Femur (tissue), 1 donor: ENCODE measurements at regions not wholly inside any gene's neighbourhood (a gene's known extent, or its start where the extent isn't known, plus 50 kb on each side); places are given as distances from the start of the nearest gene placed in this dataset.
A peak's percentile ranks its signal among the peaks of the same experiment; 100 is the strongest.
"Not testable (repeated sequence)": the region's sequence is repeated elsewhere in the genome, so short reads cannot be mapped to it uniquely, and the experiment has no call there.

Experiments
- DNase-seq: peaks from one replicate; pipeline ENCODE4 v3.0.0-alpha.2; 2017

GRCh38 chr5:1748271-1748670 lies 51.4 kb downstream of the MRPL36 start:
- DNase-seq, result peak; percentile 1

- peak; percentile 7 for DNase-seq
Measured at GRCh38 chr5:1747803-1748085, 51.9 kb downstream of the MRPL36 start.

DNA sequence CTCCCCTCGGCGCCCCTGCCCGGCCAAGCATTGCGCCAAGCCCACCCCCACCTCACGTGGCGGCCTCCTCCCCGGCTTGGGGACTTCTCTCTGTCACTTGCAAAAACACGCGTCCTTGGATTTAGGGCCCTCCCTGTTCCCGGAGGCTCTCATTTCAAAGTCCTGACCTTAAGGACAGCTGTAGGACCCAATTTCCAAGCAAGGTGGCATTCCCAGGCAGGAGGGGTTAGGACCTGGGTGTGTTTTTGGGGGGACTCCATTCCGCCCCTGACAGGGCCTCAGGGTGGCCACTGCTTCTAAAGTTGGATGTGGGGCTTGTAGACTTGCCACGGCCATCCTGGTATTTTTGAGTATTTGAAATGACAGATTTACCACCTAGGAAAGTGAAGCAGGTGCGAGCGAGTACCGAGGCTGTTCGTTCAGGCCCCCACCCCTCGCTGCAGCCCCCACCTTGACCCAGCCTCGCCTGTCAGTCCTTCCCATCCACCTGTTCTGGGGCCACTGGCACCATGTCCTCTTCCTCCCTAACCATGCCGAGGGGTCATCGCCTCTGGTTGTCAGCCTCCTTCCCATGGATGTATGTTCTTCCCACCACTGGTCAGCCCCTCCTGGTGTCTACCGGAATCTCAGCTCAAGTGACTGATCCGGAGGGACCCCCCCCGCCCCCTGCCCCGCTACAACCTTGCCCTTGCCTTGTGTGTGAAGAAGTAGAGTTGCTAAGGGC lies 52.4 kb downstream of the MRPL36 start:
- no peak for DNase-seq

- peak; percentile 10 for DNase-seq
Measured at GRCh38 chr5:1746371-1747078, 53.1 kb downstream of the MRPL36 start.

DNA sequence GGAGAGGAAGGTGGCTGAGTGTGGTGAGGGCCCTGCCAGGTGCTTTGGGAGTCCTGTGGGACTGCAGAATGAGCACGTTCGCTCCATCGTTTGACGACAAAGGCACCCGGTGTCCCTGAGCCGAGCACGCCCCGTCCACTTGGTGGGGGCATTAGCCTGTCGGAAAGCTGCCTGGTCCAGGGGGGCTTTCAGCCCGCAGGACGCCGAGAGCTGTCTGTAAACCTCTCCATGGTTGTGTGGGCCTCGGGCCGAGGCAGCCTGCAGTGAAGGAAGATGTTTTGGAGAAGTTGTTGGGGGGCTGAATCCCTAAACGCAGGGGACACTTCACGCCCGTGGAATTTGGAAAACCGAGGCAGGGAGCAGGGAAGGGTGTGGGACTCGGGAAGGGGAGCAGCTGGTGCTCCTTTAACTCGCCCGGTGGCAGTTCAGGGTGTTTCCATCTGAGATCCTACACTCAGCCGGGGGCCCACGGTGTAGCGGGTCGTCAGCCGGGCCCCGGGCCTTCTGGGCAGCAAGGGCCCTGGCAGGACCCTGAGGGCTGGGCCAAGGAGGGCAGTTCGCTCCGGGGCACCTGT lies 53.8 kb downstream of the MRPL36 start:
- peak; percentile 16 for DNase-seq

GRCh38 chr5:1745123-1745795 lies 54.4 kb downstream of the MRPL36 start:
- peak; percentile 8 for DNase-seq

- DNase-seq, result no peak
Measured at GRCh38 chr5:1744393-1745122, 55.1 kb downstream of the MRPL36 start.

- DNase-seq, result no peak
Measured at GRCh38 chr5:1743769-1744085, 55.9 kb downstream of the MRPL36 start.

DNA sequence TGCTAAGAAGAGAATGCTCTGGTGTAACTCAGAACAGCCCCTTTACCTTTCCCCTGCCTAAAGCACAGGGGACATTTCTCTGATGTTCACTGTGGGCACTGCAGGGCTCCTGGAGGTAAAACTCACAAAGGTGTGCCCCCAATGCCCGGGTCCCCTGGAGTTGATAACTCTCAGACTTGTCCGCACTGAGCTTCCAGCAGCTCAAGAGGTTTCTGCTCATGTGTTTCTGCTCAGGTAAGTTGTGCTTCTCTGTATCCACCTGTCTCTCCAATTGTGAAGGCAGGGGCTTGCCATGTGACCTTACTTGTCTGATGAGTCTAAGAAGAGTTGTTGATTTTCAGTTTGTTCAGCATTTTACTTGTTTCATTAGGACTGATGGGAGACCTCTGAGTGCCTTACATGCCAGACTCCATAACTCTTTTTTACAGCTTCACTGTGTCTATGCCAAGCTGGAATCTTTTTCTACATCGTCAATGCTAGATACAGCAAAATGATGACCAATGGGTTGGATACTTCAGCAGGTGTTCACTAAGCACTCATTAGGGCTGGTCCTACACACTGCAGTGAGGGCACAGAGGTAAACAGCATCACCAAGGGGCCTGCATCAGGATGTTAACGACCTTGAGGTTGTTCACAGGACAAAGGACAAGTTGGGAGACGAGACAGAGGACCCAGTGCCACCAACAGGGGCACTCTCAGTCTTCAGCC lies 56.4 kb downstream of the MRPL36 start:
- no peak for DNase-seq

DNA sequence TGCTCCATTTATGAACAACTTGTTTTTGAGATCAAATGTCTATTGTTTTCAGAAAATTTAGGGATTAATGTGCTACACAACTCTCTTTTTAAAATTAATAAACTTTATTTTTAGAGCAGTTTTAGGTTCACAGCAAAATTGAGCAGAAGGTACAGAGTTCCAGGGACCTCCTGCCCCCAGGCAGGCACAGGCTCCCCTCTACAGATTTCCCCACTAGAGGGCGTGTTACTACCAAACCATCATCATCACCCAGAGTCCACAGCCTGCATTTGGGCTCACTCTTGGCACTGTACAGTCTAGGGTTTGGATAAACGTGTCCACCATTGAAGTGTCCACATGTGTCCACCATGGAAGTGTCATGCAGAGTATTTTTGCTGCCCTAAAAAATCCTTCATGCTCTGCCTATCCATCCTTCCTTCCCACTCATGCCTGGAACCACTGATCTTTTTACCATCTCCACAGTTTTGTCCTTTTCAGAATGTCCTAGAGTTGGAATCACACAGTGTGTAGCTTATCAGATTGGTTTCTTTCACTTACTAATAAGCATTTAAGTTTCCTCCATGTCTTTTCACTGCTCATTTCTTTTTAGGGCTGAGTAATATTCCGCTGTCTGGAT lies 61.7 kb downstream of the MRPL36 start:
- no peak for DNase-seq

GRCh38 chr5:1736889-1737711 lies 62.5 kb downstream of the MRPL36 start:
- DNase-seq, result no peak

DNA sequence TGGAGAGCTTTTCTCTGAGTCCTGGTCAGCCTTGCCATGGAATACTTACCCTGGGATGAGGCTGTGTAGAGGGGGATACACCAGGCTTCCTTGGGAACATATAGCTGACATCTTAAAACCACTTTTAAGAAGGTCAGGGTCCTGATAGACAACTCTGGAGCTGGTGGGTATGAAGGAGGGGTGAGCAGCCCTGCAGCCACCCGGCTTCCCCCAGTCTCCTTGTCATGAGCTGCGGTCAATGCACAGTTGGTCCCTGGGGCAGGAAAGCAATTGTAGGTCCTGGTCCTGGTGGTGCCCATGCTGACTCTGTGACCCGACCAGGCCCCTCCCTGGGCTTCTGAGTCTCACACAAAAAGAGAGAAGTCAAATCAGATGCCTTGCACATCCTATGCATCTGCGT lies 63.6 kb downstream of the MRPL36 start:
- DNase-seq, result no peak

DNA sequence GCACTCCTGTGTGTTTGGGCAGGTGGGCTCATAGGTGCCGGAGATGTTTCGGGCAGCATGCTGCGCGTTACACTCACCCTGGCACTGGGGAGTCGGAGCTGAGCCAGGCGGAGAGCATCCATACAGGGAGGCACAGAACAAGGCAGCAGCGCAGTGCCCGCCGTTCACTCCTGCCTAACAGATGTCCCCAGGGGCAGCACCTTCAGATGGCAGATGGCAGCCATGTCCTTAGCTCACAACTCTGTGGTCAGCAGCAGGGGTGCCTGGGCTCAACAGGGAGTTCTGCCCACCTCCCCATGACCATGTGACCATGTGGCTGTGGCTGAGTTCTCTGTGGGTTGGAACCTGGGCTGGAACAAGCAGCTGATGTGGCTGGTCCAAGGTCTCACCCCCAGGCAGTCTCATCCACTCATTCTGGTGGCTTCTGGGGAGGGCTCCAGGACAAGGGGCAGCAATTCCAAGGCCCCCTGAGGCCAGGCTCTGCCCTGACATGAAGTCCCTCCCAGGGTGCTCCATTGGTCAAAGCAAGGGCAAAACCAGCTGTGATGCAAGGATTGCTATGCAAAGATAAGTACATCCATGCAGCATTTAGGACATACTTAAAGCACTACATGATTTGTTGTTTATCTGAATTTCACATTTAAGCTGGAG lies 64.2 kb downstream of the MRPL36 start:
- DNase-seq, result no peak

DNA sequence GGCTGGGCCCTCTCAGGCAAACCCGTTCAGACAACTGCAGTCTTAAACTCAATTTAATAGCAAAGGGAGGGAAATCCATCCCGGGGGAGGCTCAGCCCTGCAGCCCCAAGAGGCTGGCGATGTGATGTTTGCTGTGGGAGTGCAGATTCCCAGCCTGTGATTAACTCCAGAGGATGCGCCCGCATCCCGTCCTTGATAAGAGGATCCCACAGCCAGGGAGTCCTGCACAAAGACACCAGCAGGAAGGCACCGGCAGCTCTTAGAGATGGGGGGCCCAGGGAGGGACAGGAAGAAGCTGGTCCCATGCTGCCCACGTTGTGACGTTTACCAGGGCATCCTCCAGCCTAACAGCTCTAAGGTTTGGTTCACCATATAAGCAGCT lies 64.7 kb downstream of the MRPL36 start:
- no peak for DNase-seq

- no peak for DNase-seq
Measured at GRCh38 chr5:1734271-1734907, 65.2 kb downstream of the MRPL36 start.

GRCh38 chr5:1733369-1733768 lies 66.3 kb downstream of the MRPL36 start:
- DNase-seq, result peak; percentile 8

DNA sequence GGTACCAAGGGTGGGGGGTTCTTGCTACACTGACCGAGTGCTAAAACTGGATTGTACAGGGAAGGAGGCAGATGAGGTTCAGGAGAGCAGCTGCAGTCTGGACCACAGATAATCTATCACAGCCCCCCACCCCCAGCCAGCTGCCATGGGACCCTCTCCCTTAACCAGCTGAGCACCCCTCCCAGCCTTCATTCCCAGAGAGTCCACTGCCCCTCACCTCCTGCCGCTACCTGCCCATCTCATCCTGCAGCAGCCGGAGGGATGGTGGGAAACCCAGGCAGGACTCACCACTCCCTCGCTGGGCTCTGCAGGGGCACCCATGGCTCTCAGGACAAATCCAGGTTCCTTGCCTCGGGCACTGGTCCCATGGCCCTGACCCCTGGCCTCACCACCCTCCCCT lies 66.7 kb downstream of the MRPL36 start:
- no peak for DNase-seq

DNA sequence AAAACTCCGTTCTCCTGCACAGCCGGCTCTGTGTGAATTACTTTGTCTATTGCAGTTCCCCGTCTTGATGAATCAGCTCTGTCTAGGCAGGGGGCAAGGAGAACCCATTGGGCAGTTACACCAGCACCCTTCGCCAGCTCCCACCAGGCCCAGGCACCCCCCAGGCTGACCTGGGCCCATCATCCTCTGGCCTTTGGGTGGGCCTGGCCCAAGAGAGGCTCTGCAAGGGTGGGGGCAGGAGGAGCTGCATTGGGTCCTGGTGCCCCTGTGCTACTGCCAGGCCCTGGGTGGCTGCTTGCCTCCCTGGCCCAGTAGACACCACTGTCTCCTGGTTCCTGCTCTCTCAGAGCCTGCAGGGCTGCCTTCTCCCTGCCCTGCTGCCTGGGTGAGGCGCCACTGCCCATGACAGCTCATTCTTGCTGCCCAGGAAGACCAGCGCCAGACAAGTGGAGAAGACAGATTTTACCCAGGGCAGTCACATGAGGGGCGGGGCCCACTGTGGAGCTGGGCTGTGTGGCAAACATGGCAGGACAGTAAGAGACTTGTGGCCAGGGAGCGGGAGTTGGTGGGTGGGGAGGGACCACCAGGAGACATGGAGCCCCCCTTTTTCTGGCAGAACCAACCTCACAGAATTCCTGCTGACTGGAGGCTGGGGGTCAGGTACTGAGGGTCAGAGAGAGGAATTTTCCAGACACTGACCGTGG lies 67.2 kb downstream of the MRPL36 start:
- peak; percentile 10 for DNase-seq

DNA sequence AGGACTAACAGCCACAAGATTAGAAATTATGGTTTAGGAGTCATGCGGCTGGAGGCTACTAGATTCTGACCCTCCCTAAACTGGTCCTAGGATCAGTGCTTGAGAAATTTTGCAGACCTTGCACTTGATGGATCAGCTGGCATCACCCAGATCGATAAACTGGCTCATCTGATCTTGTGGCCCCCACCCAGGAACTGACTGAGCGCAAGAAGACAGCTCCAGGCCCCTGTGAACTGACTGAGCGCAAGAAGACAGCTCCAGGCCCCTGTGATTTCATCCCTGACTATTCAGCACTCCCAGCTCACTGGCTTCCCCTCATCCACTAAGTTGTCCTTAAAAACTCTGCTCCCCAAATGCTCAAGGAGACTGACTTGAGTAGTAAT lies 67.8 kb downstream of the MRPL36 start:
- not testable (repeated sequence) for DNase-seq
